ENCODE measurements at regions not wholly inside any gene's neighbourhood (a gene's known extent, or its start where the extent isn't known, plus 50 kb on each side); places are given as distances from the start of the nearest gene placed in this dataset.

GRCh38 chr3:176928582-176928931 is 268.7 kb downstream of the TBL1XR1 start:
- Histone ChIP-seq H3K27ac (ENCODE audit: extremely low read depth, low read depth, low read length) (no peak overlapping the region), H3K4me1 (replicated peaks in 1 of 2; ENCODE audit: control insufficient read depth in 2 of 2, insufficient read depth in 2 of 2, low read length in 2 of 2) (0 out of 5 replicates have a peak, but pooled peaks cover 0 to 1% of the 10 kb centered on the region in 2 experiments), H2AFZ (ENCODE audit: low read depth, low read length) (no peak overlapping the region), H3K27me3 (ENCODE audit: control insufficient read depth in 2 of 2, insufficient read depth in 2 of 2, low read length in 2 of 2) (no peaks in the 10 kb centered on the region; a peak in 1 of 5 replicates), H3K9me1 (ENCODE audit: control insufficient read depth, insufficient read depth, low read length) (no peaks in the 10 kb centered on the region), H4K20me1 (replicated peaks; ENCODE audit: control insufficient read depth, insufficient read depth, low read length) (no peaks in the 10 kb centered on the region), H3K9ac (ENCODE audit: insufficient read depth in 1 of 2, low read depth in 2 of 2, low read length in 2 of 2) (no peak overlapping the region), H3K9me3 (replicated peaks; ENCODE audit: control insufficient read depth, insufficient read depth, low read depth, low read length) (no peaks in the 10 kb centered on the region; the same call in 1 of the 2 replicates), H3K4me3 (no peak overlapping the region), H3K79me2 (ENCODE audit: control insufficient read depth, insufficient read depth, low read length) (no peaks in the 10 kb centered on the region), H3K36me3 (ENCODE audit: control insufficient read depth, insufficient read depth, low read length) (no peaks in the 10 kb centered on the region), H3K4me2 (ENCODE audit: insufficient read depth, low read length) (no peak overlapping the region)
- DNase-seq (ENCODE audit: extremely low read depth in 1 of 4, low spot score in 3 of 4) (no peak), FAIRE-seq (no peak), ATAC-seq (no peak)
- no peak for TF ChIP-seq POLR2B (IDR thresholded peaks at IDR 0.05; ENCODE audit: low read depth, partially characterized antibody)
- TF ChIP-seq PHB (CRISPR knock-in tag; IDR thresholded peaks at IDR 0.05): no peak
- TF ChIP-seq ZNF354B (CRISPR knock-in tag; IDR thresholded peaks at IDR 0.05): no peak
- TF ChIP-seq AFF4 (CRISPR knock-in tag; IDR thresholded peaks at IDR 0.05): no peak
- TF ChIP-seq KAT8 (IDR thresholded peaks at IDR 0.05; ENCODE audit: low read depth): no peak
- TF ChIP-seq ZNF133 (CRISPR knock-in tag; IDR thresholded peaks at IDR 0.05): no peak
- TF ChIP-seq UBTF (IDR thresholded peaks at IDR 0.05; ENCODE audit: borderline replicate concordance in 1 of 2, low read depth in 2 of 2, low read length in 2 of 2): no peak
- intact Hi-C loops (cut with micrococcal nuclease) (no loop called here), in situ Hi-C loops (cut with MboI) (no loop called here)
- no TSS peak for BruUV-seq (replicated peaks)
- 0% methylated on average over 1 of the region's 1 CpG for WGBS (ENCODE audit: insufficient coverage, low coverage, missing lambda C conversion rate)
- CTCF ChIA-PET (ENCODE audit: low intra/inter-chr PET ratio): no interaction called here
- POLR2A ChIA-PET: no interaction called here

Data from K562 (cell line).